Gastroesophageal sphincter (tissue), 3 donors: ENCODE measurements at regions not wholly inside any gene's neighbourhood (a gene's known extent, or its start where the extent isn't known, plus 50 kb on each side); places are given as distances from the start of the nearest gene placed in this dataset.

Source experiments
- POLR2AphosphoS5 ChIP-seq: sonication (generic); formaldehyde crosslinking; IDR thresholded peaks from one replicate; pipeline ENCODE4 v1.6.1; 2017; ENCODE audit warnings: antibody characterized with exemption
- TF ChIP-seq, protein P1 (sequence below), 4 experiments: fragments of 200-600 bp in 2 of 4; fragments of 450-650 bp in 2 of 4; sonication (generic) in 1 of 4; IDR thresholded peaks; one replicate each; pipeline ENCODE4 v1.5.1; 2017 to 2019; ENCODE audit warnings: antibody characterized with exemption in 4 of 4, mild to moderate bottlenecking in 2 of 4, moderate library complexity in 2 of 4

- no peak for TF ChIP-seq POLR2AphosphoS5
- TF ChIP-seq, protein P1, sequence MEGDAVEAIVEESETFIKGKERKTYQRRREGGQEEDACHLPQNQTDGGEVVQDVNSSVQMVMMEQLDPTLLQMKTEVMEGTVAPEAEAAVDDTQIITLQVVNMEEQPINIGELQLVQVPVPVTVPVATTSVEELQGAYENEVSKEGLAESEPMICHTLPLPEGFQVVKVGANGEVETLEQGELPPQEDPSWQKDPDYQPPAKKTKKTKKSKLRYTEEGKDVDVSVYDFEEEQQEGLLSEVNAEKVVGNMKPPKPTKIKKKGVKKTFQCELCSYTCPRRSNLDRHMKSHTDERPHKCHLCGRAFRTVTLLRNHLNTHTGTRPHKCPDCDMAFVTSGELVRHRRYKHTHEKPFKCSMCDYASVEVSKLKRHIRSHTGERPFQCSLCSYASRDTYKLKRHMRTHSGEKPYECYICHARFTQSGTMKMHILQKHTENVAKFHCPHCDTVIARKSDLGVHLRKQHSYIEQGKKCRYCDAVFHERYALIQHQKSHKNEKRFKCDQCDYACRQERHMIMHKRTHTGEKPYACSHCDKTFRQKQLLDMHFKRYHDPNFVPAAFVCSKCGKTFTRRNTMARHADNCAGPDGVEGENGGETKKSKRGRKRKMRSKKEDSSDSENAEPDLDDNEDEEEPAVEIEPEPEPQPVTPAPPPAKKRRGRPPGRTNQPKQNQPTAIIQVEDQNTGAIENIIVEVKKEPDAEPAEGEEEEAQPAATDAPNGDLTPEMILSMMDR (IDR thresholded peaks at IDR 0.05): no peak
Observed at GRCh38 chrX:96361844-96362243, 322.8 kb upstream of the DIAPH2 start.
